Thyroid gland (tissue), 4 donors: ENCODE measurements at regions not wholly inside any gene's neighbourhood (a gene's known extent, or its start where the extent isn't known, plus 50 kb on each side); places are given as distances from the start of the nearest gene placed in this dataset.

ENCODE experiments used
- CTCF ChIP-seq, 6 experiments: fragments of 200-600 bp in 3 of 6; fragments of 450-650 bp in 3 of 6; sonication (generic) in 3 of 6; IDR thresholded peaks; one replicate each; pipeline ENCODE4 v1.5.1; 2016 to 2019; ENCODE audit warnings: antibody characterized with exemption in 6 of 6, mild to moderate bottlenecking in 2 of 6, inconsistent platforms in 1 of 6, moderate library complexity in 1 of 6
- POLR2A ChIP-seq, 2 donors: fragments of 450-650 bp; IDR thresholded peaks; one replicate each; pipeline ENCODE4 v1.6.1; 2017; ENCODE audit warnings: antibody characterized with exemption in 2 of 2, mild to moderate bottlenecking in 2 of 2, moderate library complexity in 1 of 2

GRCh38 chrX:802846-803245 lies 172.3 kb downstream of the SHOX start:
- TF ChIP-seq POLR2A (IDR thresholded peaks at IDR 0.05) (no peak), CTCF (IDR thresholded peaks at IDR 0.05) (no peak)
